ENCODE measurements at regions not wholly inside any gene's neighbourhood (a gene's known extent, or its start where the extent isn't known, plus 50 kb on each side); places are given as distances from the start of the nearest gene placed in this dataset.

DNA sequence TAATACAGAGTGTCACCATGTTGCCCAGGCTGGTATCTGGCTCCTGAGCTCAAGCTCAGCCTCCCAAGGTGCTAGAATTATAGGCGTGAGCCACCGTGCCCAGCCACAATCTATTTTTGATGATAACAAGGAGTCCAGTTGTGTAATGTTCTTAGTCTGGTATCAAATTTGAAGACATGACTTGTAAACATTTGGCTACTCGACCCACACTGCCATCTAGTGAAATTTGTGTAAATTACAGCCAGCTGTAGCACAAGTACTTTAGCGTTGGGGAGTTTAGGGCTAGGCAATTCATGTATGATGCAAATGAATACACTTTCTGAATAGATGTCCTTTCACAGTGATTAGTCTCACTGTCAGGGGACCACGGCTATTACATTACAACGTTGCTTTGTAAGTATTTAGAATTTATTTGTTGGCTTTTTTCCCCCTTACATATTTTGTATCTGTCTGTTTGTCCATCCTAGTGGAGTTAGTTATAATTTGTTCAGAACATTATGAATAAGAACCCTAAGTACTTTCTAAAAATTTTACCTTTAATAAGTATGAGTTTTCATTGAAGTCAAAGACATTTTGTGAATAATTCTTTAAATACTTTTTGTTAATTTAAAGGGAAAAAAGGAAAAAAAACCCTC, 139.7 kb downstream of the PRDM13 start:
- TF ChIP-seq PPARA (CRISPR knock-in tag; IDR thresholded peaks at IDR 0.05; ENCODE audit: borderline replicate concordance) (no peak), ZNF565 (CRISPR knock-in tag; conservative IDR thresholded peaks at IDR 0.05; ENCODE audit: low read depth) (no peak), ZNF8 (CRISPR knock-in tag; IDR thresholded peaks at IDR 0.05) (no peak), ISL1 (CRISPR knock-in tag; IDR thresholded peaks at IDR 0.05) (no peak), CSDC2 (CRISPR knock-in tag; IDR thresholded peaks at IDR 0.05) (no peak), ZFP3 (CRISPR knock-in tag; IDR thresholded peaks at IDR 0.05) (no peak), ARNTL (CRISPR knock-in tag; IDR thresholded peaks at IDR 0.05; ENCODE audit: borderline replicate concordance, low read depth) (no peak), RARB (CRISPR knock-in tag; IDR thresholded peaks at IDR 0.05) (no peak), BACH2 (CRISPR knock-in tag; IDR thresholded peaks at IDR 0.05; ENCODE audit: borderline replicate concordance) (no peak), ZFP30 (CRISPR knock-in tag; IDR thresholded peaks at IDR 0.05) (no peak), OSR1 (CRISPR knock-in tag; IDR thresholded peaks at IDR 0.05) (no peak), ZC3H10 (CRISPR knock-in tag; IDR thresholded peaks at IDR 0.05) (no peak), ZNF70 (CRISPR knock-in tag; IDR thresholded peaks at IDR 0.05) (no peak), GLIS3 (CRISPR knock-in tag; IDR thresholded peaks at IDR 0.05) (no peak), CREB5 (CRISPR knock-in tag; IDR thresholded peaks at IDR 0.05; ENCODE audit: low read depth) (no peak)
- TF ChIP-seq, protein P1, sequence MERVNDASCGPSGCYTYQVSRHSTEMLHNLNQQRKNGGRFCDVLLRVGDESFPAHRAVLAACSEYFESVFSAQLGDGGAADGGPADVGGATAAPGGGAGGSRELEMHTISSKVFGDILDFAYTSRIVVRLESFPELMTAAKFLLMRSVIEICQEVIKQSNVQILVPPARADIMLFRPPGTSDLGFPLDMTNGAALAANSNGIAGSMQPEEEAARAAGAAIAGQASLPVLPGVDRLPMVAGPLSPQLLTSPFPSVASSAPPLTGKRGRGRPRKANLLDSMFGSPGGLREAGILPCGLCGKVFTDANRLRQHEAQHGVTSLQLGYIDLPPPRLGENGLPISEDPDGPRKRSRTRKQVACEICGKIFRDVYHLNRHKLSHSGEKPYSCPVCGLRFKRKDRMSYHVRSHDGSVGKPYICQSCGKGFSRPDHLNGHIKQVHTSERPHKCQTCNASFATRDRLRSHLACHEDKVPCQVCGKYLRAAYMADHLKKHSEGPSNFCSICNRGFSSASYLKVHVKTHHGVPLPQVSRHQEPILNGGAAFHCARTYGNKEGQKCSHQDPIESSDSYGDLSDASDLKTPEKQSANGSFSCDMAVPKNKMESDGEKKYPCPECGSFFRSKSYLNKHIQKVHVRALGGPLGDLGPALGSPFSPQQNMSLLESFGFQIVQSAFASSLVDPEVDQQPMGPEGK (CRISPR knock-in tag; IDR thresholded peaks at IDR 0.05; ENCODE audit: borderline replicate concordance) = no peak
- TF ChIP-seq, protein P2, sequence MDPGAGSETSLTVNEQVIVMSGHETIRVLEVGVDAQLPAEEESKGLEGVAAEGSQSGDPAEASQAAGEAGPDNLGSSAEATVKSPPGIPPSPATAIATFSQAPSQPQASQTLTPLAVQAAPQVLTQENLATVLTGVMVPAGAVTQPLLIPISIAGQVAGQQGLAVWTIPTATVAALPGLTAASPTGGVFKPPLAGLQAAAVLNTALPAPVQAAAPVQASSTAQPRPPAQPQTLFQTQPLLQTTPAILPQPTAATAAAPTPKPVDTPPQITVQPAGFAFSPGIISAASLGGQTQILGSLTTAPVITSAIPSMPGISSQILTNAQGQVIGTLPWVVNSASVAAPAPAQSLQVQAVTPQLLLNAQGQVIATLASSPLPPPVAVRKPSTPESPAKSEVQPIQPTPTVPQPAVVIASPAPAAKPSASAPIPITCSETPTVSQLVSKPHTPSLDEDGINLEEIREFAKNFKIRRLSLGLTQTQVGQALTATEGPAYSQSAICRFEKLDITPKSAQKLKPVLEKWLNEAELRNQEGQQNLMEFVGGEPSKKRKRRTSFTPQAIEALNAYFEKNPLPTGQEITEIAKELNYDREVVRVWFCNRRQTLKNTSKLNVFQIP (CRISPR knock-in tag; IDR thresholded peaks at IDR 0.05; ENCODE audit: borderline replicate concordance, low read depth) = no peak
- ATAC-seq = peak; percentile 93

DNA sequence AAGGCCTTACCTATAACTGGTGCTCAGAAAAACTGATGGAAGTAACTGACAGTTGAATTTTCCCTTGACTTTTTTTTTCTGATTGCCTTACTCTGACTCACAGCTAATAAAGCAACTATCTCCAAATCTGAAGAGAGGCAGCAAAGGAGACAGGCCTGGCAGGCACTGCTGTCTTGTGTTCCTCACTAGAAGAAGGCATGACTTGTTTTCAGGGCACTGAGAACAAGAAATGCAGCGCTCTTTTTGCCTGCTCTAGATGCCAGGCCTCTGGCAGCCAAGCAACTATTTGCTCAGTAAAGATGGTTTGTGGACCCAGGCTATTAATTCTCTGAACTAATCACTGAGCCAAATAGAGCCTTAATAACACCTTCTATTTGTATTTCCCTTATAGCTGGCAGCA, 155.1 kb downstream of the PRDM13 start:
- ATAC-seq = no peak
- no peak for TF ChIP-seq ZC3H10 (CRISPR knock-in tag; IDR thresholded peaks at IDR 0.05)

DNA sequence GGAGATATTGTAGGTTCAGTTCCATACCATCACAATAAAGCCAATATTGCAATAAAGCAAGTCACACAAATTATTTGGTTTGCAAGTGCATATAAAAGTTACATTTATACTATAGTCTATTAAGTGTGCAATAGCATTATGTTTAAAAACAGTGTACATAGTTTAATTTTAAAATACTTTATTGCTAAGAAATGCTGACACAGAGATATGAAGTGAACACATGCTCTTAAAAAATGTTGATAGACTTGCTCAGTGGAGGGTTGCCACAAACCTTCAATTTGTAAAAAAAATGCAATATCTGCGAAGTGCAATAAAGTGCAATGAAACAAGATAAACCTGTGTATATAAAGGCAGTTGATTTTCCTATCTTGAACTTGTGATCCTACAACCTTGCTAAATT, 161.5 kb downstream of the PRDM13 start:
- TF ChIP-seq PPARA (CRISPR knock-in tag; IDR thresholded peaks at IDR 0.05; ENCODE audit: borderline replicate concordance) (no peak), ESRRG (CRISPR knock-in tag; IDR thresholded peaks at IDR 0.05) (no peak), CSDC2 (CRISPR knock-in tag; IDR thresholded peaks at IDR 0.05) (no peak), TCF4 (CRISPR knock-in tag; IDR thresholded peaks at IDR 0.05; ENCODE audit: borderline replicate concordance) (no peak), ZNF8 (CRISPR knock-in tag; IDR thresholded peaks at IDR 0.05) (no peak), GLIS3 (CRISPR knock-in tag; IDR thresholded peaks at IDR 0.05) (no peak), ARNTL (CRISPR knock-in tag; IDR thresholded peaks at IDR 0.05; ENCODE audit: borderline replicate concordance, low read depth) (no peak)
- TF ChIP-seq, protein P1 (CRISPR knock-in tag; IDR thresholded peaks at IDR 0.05; ENCODE audit: borderline replicate concordance) = no peak
- TF ChIP-seq, protein P2 (CRISPR knock-in tag; IDR thresholded peaks at IDR 0.05; ENCODE audit: borderline replicate concordance, low read depth) = no peak
- ATAC-seq = no peak

All from SK-N-SH treated with all-trans-retinoic acid at 6 μM for 48 hours (cell line).